ENCODE measurements at regions not wholly inside any gene's neighbourhood (a gene's known extent, or its start where the extent isn't known, plus 50 kb on each side); places are given as distances from the start of the nearest gene placed in this dataset.

DNA sequence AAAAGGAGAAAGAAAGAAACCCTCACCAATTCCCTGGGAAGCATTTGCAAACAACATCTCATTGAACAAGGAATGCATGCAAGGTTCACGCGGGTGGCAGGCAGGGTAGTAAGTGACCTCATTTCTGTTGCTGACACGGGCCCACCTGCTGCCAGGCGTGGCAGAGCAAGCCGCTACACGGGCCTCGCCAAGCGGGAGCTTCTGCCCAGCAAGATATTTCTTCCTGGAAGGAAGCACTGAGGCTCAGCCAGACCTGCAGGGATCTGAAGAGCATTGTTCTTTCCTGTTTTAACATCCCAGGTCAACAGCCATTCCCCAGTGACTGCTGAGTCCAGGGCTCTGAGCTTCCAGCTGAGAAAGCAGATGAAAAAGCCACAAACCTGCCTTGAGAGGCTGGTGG, 91.9 kb upstream of the IGSF21 start:
- no peak for TF ChIP-seq POLR2A (IDR thresholded peaks at IDR 0.05)
- TF ChIP-seq, protein P1, sequence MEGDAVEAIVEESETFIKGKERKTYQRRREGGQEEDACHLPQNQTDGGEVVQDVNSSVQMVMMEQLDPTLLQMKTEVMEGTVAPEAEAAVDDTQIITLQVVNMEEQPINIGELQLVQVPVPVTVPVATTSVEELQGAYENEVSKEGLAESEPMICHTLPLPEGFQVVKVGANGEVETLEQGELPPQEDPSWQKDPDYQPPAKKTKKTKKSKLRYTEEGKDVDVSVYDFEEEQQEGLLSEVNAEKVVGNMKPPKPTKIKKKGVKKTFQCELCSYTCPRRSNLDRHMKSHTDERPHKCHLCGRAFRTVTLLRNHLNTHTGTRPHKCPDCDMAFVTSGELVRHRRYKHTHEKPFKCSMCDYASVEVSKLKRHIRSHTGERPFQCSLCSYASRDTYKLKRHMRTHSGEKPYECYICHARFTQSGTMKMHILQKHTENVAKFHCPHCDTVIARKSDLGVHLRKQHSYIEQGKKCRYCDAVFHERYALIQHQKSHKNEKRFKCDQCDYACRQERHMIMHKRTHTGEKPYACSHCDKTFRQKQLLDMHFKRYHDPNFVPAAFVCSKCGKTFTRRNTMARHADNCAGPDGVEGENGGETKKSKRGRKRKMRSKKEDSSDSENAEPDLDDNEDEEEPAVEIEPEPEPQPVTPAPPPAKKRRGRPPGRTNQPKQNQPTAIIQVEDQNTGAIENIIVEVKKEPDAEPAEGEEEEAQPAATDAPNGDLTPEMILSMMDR (IDR thresholded peaks at IDR 0.05): no peak
- no peak for TF ChIP-seq EP300 (IDR thresholded peaks at IDR 0.05)
- DNase-seq (ENCODE audit: low spot score in 2 of 2): no peak
- WGBS, 2 donors: 54 to 55% methylated on average over 8 of the region's 8 CpGs

DNA sequence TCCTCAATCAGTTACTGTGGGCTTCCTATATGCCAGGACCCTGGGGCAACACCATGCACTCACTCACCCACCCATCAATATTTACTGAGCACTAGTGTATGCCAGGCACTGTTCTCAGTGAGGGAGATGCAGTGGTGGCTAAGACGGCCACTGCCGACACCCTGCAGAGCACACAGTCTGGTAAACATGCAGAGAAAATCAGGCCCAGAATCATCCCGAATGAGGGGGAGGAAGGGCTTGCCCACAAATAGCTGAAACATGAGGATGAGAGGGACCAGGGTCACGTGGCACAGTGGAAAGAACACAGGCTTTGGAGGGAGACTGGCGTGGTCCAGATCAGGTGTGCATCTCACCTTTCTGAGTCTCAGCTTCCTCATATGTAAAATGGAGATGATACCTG, 89.2 kb upstream of the IGSF21 start:
- Histone ChIP-seq H3K4me3 (no peak overlapping the region), H3K9me3 (no peaks in the 10 kb centered on the region), H3K4me1 (no peaks in the 10 kb centered on the region), H3K27me3 (peaks cover 0 to 11% of the 10 kb centered on the region in 2 donors), H3K36me3 (no peaks in the 10 kb centered on the region), H3K27ac (no peak overlapping the region)
- WGBS, 2 donors: 38 to 49% methylated on average over 5 of the region's 5 CpGs
- TF ChIP-seq, protein P1 (IDR thresholded peaks at IDR 0.05): no peak
- TF ChIP-seq EP300 (IDR thresholded peaks at IDR 0.05): no peak
- no peak for TF ChIP-seq POLR2A (IDR thresholded peaks at IDR 0.05)
- DNase-seq (ENCODE audit: low spot score in 2 of 2): no peak

More for the DNA sequence above, 91.9 kb upstream of the IGSF21 start:
- no peak overlapping the region for H3K4me3 ChIP-seq
- H3K9me3 ChIP-seq: no peaks in the 10 kb centered on the region
- no peaks in the 10 kb centered on the region for H3K4me1 ChIP-seq
- H3K27me3 ChIP-seq: peaks cover 0 to 6% of the 10 kb centered on the region in 2 donors
- H3K36me3 ChIP-seq: no peaks in the 10 kb centered on the region
- no peak overlapping the region for H3K27ac ChIP-seq

DNA sequence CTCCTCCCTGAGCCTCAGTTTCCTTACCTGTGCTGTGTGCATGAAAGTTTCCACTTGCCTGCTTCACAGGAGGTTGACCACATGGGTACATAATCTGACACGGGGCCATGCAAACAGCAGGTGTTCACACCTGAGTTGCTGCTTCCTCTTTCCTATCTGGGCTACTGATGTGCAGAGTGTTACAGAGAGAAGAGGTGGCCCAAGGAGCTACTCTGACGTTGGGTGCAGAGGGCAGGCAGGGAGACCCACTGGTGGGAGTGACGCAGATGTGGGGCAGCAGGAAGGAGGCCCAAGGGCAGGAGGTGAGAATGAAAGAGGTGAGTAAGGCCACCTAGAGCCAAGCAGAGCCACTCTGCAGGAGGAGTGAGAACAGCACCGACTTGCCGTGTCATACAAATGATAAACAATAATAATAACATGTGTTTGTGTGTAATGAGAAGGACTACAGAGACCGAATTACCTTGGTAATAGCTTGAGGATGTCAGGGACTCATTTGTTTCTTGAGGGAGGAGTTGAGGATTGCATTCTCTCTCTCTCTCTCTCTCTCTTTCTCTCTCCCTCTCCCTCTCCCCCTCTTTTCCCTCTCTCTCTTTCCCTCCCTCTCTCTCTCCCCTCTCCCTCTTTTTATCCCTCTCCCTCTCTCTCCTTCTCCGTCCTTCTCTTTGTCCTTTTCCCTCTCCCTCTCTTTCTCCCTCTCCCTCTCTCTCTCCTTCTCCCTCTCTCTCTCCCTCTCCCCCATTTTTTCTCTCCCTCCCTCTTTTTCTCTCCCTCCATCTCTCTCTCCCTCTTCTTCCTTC, 87.4 kb upstream of the IGSF21 start:
- TF ChIP-seq, protein P1 (IDR thresholded peaks at IDR 0.05): no peak
- TF ChIP-seq POLR2A (IDR thresholded peaks at IDR 0.05): no peak
- no peak for TF ChIP-seq EP300 (IDR thresholded peaks at IDR 0.05)
- Histone ChIP-seq H3K4me3 (no peak overlapping the region), H3K36me3 (no peaks in the 10 kb centered on the region), H3K9me3 (no peaks in the 10 kb centered on the region), H3K27me3 (peaks cover 0 to 11% of the 10 kb centered on the region in 2 donors), H3K27ac (no peak overlapping the region), H3K4me1 (no peaks in the 10 kb centered on the region)
- no peak for DNase-seq (ENCODE audit: low spot score in 2 of 2)
- 49 to 50% methylated on average over 7 of the region's 7 CpGs for WGBS, 2 donors

DNA sequence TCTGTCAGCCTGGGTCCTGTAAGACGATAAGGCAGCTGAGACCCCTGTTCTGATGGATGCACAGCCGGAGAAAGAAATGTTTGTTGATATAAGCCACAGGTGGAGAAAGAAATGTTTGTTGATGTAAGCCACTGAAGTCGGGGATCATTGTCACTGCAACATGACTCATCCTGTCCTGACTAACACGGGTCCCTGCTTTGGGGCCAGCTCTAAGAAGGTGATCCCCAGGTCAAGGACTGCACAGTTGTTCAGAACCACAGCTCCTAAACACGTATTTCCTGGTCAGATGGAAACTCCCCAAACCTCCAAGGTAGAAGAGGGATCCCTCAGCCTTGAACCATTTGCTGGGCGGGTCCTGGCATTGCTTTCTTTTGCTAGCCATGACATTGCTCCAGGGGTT, 86.4 kb upstream of the IGSF21 start:
- Histone ChIP-seq H3K9me3 (no peaks in the 10 kb centered on the region), H3K27ac (no peak overlapping the region), H3K36me3 (no peaks in the 10 kb centered on the region), H3K4me1 (no peaks in the 10 kb centered on the region), H3K4me3 (no peak overlapping the region), H3K27me3 (peaks cover 0 to 11% of the 10 kb centered on the region in 2 donors)
- TF ChIP-seq EP300 (IDR thresholded peaks at IDR 0.05) (no peak), POLR2A (IDR thresholded peaks at IDR 0.05) (no peak)
- TF ChIP-seq, protein P1 (IDR thresholded peaks at IDR 0.05): no peak
- 68 to 71% methylated on average over 5 to 6 of the region's 6 CpGs for WGBS, 2 donors
- DNase-seq (ENCODE audit: low spot score in 2 of 2): no peak

DNA sequence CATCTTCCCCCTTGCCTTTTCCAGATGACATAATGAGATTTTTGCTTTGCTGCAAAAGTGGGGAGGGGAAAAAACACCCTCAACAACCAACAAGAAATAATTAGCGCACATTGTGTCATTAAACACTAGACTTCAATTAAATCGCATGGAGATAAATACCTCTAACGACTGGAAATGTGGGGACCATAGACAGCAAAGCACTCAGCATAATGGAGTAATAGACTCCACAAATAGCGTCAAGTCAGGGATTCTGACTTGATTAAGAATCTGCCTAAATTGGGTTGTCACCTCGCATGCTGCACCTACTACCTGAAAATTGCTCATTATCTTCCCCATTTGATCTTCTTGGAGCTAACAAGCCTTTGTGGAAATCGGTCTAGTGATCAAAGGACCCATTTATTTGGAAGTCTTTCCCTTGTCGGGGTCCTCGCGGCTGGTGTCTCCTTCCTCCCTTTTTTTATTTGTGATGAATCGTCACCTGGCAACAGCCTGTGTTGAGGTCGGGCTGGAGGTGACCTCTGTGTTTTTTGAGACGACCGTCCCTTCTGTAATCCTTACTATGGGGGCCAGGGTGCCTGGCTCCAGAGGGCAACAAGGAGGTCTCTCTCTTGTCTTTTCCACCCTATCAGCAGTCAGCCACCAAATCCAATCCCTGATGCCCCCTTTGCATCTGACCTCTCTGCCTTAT, 75.3 kb upstream of the IGSF21 start:
- no peak overlapping the region for H3K4me3 ChIP-seq
- H3K36me3 ChIP-seq: no peaks in the 10 kb centered on the region
- peaks cover 0 to 15% of the 10 kb centered on the region in 2 donors for H3K27me3 ChIP-seq
- no peak for DNase-seq (ENCODE audit: low spot score in 2 of 2)
- TF ChIP-seq, protein P1 (IDR thresholded peaks at IDR 0.05): no peak
- no peak for TF ChIP-seq POLR2A (IDR thresholded peaks at IDR 0.05)
- no peak for TF ChIP-seq EP300 (IDR thresholded peaks at IDR 0.05)
- H3K9me3 ChIP-seq: no peaks in the 10 kb centered on the region
- no peak overlapping the region for H3K27ac ChIP-seq
- WGBS, 2 donors: 36 to 37% methylated on average over 13 of the region's 13 CpGs
- H3K4me1 ChIP-seq: no peaks in the 10 kb centered on the region

Measured in tibial nerve (tissue), 4 donors.